Stimulated activated CD4-positive, alpha-beta T cell treated with anti-CD3 and anti-CD28 coated beads, TNF-alpha, amount 100 ng/mL, for 4 hours (primary cell): ENCODE measurements at regions not wholly inside any gene's neighbourhood (a gene's known extent, or its start where the extent isn't known, plus 50 kb on each side); places are given as distances from the start of the nearest gene placed in this dataset.

Experiments
- DNase-seq, 3 experiments: peaks; one replicate each; pipeline ENCODE4 v3.0.0-alpha.2; 2020; ENCODE audit warnings: low read depth in 3 of 3

DNA sequence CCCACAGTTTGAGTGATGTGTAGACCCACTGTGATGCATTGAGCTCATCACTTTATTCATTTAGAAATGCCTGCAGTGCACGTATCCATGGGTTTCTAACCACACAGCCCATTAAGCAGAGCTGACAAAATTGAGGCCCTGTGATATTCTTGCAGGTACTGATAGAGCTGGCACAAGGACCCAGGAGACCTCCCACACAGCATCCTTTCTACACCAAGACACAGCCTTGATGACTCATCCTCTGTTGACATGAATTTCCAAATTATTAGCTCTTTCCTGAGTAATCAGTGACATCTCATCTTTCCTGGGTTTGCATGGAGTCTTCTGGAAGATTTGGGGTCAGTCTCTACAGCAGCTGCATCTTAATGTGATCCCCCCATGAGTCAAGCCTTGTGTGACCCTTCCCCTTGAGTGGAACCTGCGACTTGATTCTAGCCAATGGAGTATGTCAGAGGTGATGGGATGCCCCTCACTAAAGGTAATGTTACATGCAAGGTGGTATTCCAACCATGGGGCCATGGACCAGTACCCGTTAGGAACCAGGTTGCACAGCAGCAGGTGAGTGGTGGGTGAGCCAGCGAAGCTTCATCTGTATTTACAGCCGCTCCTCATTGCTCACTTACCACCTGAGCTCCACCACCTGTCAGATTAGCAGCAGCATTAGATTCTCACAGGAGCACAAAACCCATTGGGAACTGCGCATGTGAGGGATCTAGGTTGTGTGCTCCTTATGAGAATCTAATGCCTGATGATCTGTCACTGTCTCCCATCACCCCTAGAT lies 181.1 kb upstream of the ARL4C start:
- no peak for DNase-seq

- no peak for DNase-seq
These were observed 180.0 kb upstream of the ARL4C start for GRCh38 chr2:234676783-234677450.

DNA sequence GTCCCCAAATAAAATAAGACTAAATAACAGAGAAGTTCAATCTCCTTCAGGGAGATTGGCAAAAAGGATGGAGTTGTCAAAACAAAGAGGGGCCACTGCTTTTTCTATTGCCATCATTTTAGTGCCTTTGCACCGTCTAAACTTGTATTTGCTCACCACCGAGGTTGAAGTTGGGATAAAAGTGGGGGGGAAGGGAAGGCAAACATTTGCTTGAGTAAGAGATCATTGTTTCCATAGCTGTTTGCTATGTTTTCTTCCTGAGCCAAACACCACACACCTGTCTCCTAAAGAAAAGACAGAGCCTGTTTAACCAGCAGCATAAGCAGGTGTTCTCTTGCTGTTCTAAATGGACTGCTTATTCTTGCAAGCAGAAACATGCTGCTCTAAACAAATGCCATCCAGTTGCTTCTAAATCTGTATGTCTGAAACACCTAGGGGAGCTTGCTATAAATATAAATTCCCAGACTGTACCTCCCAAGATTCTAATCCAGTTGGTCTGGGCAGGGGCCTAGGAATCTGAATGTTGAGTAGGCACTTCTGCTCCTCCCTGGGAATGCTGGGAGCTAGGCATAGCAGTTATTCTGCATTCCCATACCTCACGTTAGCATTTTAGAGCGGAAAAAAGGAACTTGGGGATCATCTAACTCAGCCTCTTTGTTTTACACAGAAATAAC lies 179.4 kb upstream of the ARL4C start:
- no peak for DNase-seq

GRCh38 chr2:234674781-234675201 lies 177.9 kb upstream of the ARL4C start:
- no peak for DNase-seq

DNA sequence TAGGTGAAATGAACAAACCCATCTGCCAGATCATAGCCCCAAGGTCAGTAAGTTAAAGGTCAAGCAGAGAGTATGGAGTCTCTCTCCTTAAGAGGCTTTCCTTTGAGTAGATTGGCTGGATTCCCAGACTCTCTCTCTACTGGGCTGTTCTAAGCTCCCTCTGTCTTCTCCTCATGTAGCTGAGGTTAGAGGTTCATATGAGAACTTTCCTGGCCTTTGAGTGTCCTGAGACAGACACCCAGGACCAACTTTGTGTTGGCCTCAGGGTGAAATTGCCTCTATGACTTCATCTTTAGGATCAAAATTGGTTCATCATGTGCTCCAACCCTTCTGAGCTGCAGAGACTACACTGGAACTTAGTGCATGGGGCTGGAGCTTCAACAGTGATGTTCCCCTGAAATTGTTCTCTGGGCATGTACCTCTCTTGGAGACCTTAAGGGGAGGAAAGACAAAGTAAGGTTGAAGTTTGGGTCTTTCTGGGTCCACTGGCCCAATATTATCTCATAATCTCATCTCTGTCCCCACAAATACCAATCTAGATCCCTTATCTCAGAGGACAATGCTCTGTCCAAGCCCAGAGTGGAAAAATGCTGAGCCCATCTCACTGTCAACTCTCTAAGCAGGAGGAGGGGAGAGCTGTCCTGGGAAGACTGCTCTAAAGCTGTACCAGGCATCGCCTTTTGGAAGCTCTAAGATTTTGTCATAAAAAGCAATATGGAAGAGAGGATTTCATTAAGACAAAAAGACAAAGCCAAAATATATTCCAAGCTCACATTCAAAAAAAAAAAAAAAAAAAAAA lies 177.3 kb upstream of the ARL4C start:
- DNase-seq, result no peak

- DNase-seq, result no peak
These were observed 176.6 kb upstream of the ARL4C start for GRCh38 chr2:234673501-234673900.

DNA sequence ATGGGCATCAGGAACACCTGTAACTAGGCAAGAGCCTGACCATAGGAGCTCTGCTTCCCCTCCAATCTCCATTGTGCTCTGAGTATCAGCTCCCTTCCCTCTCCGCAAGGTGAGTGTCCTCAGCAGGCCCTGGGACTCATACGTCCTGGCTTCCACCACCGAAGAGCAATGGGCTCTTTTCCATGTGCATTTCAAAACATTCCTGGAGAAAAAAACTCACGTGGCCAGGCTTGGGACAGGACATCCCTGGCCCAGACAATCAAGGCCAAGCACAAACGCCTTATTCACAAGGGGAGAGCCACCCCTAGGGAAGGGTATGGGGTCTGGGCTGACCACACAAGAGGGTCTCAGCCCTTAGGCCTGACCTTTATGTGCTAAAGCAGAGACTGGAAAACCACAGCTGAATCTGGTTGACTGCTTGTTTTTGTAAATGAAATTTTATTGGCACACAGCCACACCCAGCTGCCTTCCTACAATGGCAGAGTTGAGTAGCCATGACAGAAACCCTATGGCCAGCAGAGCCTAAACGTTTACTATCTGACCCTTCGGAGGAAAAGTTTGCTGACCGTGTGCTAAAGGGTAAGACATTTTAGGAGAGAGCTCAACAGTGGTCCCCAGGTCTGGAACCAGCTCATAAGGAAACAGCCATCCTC lies 175.7 kb upstream of the ARL4C start:
- DNase-seq, result no peak

- no peak for DNase-seq
These were observed 174.8 kb upstream of the ARL4C start for GRCh38 chr2:234671716-234672115.

DNA sequence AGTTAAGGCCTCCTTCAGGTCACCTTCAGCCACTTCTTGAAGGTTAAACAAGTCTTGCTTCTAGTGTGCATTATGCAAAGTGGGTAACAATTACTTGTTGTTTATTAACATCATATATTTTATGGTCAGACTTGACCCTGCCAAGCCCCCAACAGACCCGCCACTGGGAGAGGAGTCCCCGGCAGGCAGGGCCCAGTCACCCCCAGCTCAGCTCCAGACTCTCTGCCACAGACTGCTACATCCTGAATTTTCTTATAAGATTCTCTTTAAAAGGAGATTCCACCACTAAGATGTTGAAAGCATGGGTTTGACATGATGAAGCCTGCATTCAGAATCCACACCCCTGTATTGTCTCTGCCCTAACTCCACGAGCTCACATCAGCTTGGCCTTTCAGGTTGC lies 174.3 kb upstream of the ARL4C start:
- DNase-seq, result no peak

GRCh38 chr2:234670806-234671205 lies 173.9 kb upstream of the ARL4C start:
- no peak for DNase-seq

GRCh38 chr2:234670052-234670451 lies 173.2 kb upstream of the ARL4C start:
- no peak for DNase-seq

DNA sequence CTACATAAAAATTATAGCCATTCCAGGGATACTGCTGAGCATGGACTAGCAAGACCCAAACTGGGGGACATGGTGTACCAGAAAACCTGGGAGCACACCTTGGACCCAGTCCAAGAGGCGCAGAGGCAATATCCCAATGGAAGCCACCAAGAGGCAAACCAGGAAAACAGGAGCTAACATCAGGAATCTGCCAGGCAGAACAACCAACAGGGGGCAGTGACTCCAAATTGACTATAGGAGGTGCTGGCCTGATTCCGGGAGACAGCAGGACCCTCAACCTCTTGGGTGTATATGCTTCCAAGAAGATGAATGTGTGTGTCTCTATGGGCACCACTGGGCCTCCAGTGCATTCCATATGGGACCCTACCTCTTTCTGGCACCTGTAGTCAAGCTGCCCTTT lies 172.7 kb upstream of the ARL4C start:
- DNase-seq, result no peak

DNA sequence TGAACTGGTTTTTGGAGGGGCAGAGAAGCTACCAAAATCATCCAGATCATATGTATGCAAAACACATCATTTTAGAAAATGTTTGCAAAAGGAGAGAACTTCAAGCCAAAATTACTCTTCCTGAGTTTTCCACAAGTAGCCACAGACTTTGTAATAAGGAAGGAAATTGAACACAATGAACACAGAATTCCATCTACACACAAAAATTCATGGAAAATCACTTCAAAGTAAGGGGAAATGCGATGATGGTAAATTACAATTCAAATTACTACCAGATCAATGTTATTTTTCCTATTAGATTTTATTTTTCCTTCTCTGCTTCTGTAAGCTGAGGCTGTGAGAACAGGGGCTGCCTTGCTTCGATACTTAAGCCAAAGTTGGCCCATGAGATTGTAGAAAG lies 172.1 kb upstream of the ARL4C start:
- DNase-seq, result no peak

DNA sequence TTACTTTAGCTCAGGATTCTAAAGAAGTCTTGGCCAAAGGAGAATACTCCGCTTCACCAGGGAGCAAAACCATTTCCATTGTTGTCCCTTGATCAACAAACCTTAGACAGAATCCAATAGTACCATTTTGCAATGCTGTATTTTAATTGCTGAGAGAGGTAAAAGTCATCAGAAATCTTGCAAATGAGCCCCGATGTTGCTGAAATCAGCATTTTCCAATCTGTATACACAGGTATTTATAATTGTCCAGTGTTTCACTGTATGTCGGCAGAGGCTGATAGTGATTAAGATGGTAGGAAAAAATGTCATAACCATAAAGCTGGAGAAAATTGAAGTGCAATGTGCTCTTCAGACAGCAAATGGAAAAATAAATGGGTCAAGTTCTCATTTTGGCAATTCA lies 170.0 kb upstream of the ARL4C start:
- DNase-seq, result no peak

GRCh38 chr2:234665304-234665703 lies 168.4 kb upstream of the ARL4C start:
- DNase-seq, result no peak

- DNase-seq, result no peak
These were observed 165.0 kb upstream of the ARL4C start for GRCh38 chr2:234661849-234662248.

DNA sequence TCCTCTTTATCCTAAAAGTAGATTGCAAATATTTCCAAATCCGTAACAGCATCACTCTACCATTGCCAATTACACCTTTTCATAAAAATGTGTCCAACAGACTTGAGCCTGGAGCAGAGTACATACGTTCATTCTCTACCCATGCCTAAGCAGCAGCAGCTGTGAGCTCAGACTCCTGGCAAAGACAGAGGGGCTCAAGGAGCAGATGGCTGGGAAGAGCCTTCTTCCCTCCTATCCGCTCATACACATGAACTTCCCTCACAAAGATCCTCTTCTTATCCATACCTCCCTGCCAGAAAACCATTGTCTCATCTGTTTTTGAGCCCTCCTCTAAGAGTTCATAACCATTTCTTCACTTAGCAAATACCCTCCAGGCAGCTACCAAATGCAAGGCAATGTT lies 164.3 kb upstream of the ARL4C start:
- no peak for DNase-seq

GRCh38 chr2:234655706-234656105 lies 158.8 kb upstream of the ARL4C start:
- DNase-seq, result no peak

- no peak for DNase-seq
These were observed 154.0 kb upstream of the ARL4C start for GRCh38 chr2:234650911-234651310.

- no peak for DNase-seq
These were observed 153.1 kb upstream of the ARL4C start for GRCh38 chr2:234649951-234650350.

- no peak for DNase-seq
These were observed 146.5 kb upstream of the ARL4C start for GRCh38 chr2:234643407-234643806.

GRCh38 chr2:234641086-234641485 lies 144.2 kb upstream of the ARL4C start:
- no peak for DNase-seq
